GOT3 (cell line): ENCODE measurements at regions not wholly inside any gene's neighbourhood (a gene's known extent, or its start where the extent isn't known, plus 50 kb on each side); places are given as distances from the start of the nearest gene placed in this dataset.

Source experiments
- DNase-seq: peaks from one replicate; lab custom pipeline; 2025; ENCODE audit warnings: mixed read lengths; lab: John Stamatoyannopoulos, UW

DNA sequence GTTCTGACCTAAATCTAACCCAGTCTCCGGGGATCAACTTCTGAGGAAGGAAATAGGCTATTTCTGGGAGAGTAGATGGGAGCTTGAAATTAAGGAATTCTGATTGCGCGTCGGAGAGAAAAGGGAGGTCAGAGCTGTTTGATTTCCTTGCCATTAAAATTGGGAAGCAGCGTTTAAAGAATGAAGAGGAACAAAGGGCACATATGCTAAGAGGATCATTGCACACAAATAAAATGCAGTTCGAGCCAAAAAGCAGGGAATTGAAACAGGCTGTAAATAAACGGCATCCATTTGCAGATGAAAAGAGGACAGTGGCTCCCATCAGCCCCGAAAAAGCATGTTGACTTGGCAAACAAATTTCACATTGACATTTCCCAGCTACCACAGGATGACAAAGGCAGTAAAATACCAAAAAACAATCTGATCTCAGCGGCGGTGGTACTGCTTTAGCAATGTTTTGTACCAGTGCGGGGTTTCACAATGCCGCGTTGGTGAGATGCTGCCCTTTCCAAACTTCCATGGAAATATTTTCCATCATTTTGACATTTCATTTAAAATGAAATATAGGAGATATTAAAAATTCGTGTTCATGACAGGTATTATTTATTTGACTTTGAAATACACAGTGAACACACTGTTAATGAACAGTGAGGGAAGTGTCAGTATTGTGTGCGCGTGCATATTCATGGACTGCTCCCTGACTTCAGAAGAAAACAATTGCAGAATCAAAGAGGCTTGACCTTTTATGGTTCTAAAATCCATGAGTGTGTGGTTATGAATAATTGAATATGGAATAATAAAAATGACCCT is 108.8 kb downstream of the SQOR start:
- DNase-seq: no peak

- no peak for DNase-seq
These were observed 109.4 kb downstream of the SQOR start for GRCh38 chr15:45744236-45744589.

GRCh38 chr15:45747426-45747825 is 112.6 kb downstream of the SQOR start:
- no peak for DNase-seq

GRCh38 chr15:45751629-45752028 is 116.8 kb downstream of the SQOR start:
- no peak for DNase-seq

DNA sequence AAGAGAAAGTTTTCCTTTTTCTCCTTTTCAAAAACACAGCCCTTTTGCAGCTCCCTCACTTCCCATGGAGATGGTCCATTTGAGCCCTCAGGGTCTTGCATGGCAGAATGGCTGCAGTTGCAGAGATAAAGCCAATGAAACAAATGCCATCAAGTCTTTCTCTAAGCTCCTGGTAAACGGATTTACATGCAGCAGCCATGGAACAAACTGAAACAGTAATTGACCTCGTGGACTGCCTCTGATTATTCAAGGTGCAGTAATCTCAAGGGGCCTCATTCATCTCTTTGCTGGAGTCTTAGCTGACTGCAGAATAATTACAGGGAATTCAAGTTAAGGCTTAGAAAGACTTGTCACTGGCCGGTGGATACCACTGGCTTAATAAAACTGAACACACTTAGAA is 125.1 kb downstream of the SQOR start:
- DNase-seq: no peak

DNA sequence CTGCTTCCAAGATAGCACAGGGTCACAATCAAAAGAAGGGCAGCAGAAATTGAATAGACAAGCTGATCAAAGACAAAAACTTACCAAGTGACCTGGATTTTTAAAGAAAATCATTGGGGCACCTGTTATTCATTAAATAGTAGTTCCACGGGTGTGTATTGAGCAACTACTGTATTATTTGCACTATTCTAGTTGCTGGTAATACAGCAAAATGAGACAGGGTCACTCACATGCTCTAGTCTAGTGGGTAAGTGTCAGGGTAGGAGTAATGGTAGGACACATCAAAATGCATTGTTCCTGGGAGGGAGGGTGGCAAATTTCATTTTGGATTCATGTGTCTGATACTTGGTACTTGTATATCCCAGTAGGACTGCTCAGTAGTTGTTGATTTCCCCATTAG is 127.9 kb downstream of the SQOR start:
- no peak for DNase-seq

DNA sequence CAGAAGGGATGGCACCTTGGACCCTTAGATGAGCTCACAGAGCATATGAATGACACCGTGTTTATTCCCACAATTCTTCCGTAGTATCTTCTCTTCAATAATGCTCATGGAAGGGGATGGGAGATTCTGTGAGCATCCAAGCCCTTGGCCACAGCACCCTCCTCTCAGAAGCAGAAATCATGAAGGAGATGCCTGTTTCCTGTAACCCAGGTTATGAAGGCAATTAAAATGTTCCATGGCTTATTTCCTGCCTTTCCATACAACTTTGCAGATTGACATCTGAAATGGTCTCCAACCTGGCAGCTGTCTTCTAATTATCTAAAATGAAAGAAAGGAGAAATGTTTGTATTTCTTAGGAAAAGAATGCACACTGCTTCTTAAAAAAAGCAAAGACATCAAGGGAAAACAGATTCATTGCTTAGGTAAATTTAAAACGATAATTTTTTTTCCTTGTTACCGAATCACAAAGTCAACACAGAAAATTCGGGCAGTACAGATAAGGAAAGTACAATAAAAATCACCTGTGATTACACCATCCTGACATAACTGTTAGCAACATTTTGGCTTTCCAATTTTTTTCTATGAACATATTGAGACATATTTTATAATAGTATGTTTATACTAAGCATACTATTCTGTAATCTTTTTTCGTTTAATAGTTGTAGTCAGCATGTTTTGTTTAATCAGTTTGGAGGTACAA is 128.5 kb downstream of the SQOR start:
- no peak for DNase-seq

DNA sequence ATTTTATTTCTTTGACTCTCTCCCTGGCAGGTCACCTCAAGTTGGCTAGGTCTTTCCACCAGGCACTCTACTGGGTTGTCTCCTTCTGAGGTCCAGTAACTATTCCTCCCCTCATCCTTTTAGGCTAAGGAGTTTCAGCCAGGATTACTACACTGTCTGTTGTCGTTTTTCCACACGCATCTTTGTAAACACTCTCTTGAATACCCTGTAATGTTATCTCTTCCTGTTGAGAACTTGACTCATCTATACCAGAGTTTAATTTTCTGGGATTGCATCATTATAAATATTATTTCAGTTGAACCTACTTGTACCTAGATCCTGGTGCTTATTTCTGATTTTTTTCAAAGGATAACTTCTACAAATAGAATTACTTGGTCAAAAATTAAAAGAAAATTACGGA is 138.3 kb downstream of the SQOR start:
- DNase-seq: no peak

- no peak for DNase-seq
These were observed 141.9 kb downstream of the SQOR start for GRCh38 chr15:45776772-45777171.

- no peak for DNase-seq
These were observed 143.0 kb downstream of the SQOR start for GRCh38 chr15:45777781-45778180.

DNA sequence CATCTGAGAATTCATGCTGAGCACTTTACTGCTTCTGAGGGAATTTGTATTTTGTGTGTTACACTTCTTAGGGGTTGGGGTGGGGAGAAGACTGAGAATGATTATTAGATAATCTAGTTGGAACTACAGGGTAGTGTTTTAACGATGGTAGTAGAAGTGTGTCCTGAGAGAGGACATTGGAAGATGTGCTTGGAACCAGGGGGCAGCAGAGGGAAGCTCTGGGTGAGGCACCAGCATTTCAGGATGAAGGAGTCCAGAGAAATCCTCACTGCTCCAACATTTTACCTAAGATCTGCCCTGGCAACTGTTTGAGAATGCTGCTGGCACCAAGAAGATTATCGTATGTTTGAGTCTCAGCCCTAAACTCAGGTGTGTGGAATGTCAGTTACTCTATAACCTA is 145.5 kb downstream of the SQOR start:
- no peak for DNase-seq

DNA sequence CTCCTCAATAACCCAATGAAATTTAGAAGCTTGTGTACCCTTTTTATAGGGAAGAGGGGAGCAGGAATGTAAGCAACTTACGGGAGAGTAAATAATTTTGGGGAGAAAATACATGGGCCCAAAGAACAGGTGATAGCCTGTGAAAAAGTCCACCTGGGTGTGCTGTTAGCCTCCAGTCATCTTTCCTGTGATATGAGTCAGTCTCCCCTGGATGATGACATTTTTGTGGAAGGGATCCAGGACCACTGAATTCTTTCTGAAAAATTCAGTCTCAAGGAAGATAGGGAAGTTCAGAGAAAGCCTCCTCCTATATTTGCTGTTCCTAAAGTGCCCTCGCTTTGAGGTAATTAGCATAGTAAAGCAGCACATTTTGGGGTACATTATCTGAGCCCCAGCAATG is 149.8 kb downstream of the SQOR start:
- no peak for DNase-seq

DNA sequence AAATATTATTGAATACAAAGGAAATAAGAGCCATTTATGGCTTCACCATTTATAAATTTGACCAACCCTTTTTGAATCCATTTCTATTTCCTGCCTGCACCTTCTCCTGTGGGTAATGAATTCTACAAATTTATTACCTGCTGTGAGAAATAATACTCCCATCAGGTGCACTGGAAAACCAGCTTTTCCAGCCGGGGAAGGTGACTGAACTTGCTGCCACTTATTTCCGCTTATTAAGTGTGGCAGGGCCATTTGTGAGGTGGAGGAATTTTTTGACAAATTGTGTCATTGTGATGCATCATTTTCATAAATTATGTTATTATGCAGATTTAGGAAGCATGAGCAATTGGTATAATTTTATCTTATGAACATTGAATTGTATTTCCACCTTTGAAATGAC is 151.1 kb downstream of the SQOR start:
- no peak for DNase-seq

DNA sequence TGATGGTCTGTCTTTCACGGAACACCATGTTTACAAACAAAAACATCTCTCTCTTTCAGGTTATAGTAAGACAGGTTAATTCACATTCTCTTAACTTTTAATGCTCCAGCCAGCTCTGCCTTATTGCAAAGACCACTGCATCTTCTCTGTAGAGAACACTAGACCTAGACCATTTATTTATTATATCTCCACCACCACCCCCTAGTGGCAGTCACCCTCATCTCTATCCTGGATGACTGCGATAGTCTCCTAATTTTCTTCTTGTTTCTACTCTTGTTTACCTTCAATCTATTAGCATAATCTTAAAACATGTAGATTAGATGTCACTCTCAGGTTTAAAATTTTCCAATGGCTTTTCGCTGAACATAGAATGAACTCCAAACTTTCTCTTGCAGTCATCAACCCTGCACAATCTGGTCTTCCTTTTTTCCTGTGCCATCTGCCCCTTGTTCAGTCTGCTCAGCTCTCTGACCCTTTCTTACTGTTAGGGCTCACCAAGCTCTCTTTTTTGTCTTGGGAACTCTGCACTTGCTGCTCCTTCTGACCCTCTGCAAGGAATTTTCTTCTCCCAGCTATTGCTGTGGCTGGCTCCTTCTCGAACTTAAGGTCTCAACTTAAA is 155.6 kb downstream of the SQOR start:
- DNase-seq: no peak

GRCh38 chr15:45794304-45794703 is 159.5 kb downstream of the SQOR start:
- DNase-seq: no peak

- no peak for DNase-seq
These were observed 160.0 kb downstream of the SQOR start for GRCh38 chr15:45794712-45795439.

- DNase-seq: no peak
These were observed 160.7 kb downstream of the SQOR start for GRCh38 chr15:45795440-45796069.

DNA sequence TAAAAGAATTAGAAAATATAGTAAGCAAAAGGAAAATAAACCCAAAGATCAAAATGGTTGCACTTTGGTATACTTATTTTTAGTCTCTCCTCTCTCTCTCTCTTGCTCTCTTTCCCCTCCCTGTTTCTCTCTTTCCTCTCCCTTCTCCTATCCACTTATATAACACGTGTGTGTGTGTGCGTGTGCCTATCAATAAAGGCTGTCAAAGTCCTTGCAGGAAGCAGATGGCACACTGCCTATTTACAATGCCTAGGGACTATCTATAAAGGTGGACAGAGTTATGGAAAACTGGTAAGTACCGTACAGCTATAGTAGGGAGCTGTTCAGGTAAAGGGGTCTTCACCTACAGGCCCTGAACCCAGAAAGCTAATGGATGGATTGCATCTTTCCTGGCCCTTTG is 161.6 kb downstream of the SQOR start:
- DNase-seq: no peak

DNA sequence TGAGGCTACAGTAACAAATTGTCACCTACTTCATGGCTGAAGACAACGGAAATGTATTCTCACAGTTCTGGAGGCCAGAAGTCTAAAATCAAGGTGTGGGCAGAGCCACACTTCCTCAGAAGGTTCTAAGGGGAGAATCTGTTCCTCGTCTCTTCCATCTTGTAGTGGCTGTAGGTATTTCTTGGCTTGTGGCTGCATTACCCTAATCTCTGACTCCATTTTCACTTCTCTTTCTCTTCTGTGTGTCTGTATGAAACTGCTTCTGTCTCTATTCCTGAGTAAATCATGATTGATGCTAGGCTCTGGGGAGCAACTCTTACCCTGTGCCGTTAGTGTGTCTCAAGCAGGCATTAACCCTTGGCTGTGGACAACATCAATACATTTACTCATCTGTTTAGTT is 164.7 kb downstream of the SQOR start:
- no peak for DNase-seq

- DNase-seq: no peak
These were observed 166.7 kb downstream of the SQOR start for GRCh38 chr15:45801543-45801942.

GRCh38 chr15:45802140-45802539 is 167.3 kb downstream of the SQOR start:
- DNase-seq: no peak

GRCh38 chr15:45804028-45804427 is 169.2 kb downstream of the SQOR start:
- no peak for DNase-seq
